B cell (primary cell): ENCODE measurements at regions not wholly inside any gene's neighbourhood (a gene's known extent, or its start where the extent isn't known, plus 50 kb on each side); places are given as distances from the start of the nearest gene placed in this dataset.

Experiments
- ATAC-seq: fragments of 200-7000 bp; cut with Tn5 transposase; one replicate; pipeline ENCODE4 v1.10.0; 2021; ENCODE audit warnings: low read depth, mild to moderate bottlenecking, moderate number of reproducible peaks, moderate library complexity
- CTCF ChIA-PET: fragments of 350-600 bp; sonication (Branson Sonifier 250); formaldehyde crosslinking; loops from one replicate; lab custom pipeline; 2021; ENCODE audit warnings: antibody characterized with exemption, inconsistent platforms; lab: Charles Lee
- POLR2A ChIA-PET: fragments of 350-600 bp; sonication (Branson Sonifier 250); formaldehyde crosslinking; loops from one replicate; lab custom pipeline; 2021; ENCODE audit warnings: antibody characterized with exemption; lab: Charles Lee
- DNase-seq: peaks from one replicate; pipeline ENCODE4 v3.0.0; 2013
- H2AFZ ChIP-seq: 2 replicates; pipeline ENCODE4 v1.6.1; 2012; ENCODE audit warnings: mild to moderate bottlenecking, low read depth, low read length; ENCODE audit not compliant: insufficient read depth, poor library complexity, severe bottlenecking
- H3K27ac ChIP-seq, 2 donors: 1 replicate in 1 of 2; 2 replicates in 1 of 2; pipeline ENCODE4 v1.5.1; 2012 to 2013; ENCODE audit warnings: low read length in 2 of 2, mild to moderate bottlenecking in 2 of 2, moderate library complexity in 1 of 2
- H3K27me3 ChIP-seq, 4 experiments: fragments of 200-600 bp in 1 of 4; sonication (generic) in 1 of 4; replicated peaks in 1 of 4; 1 replicate in 2 of 4; 2 replicates in 2 of 4; pipeline versions ENCODE4 v1.6.1 to v1.7.0; 2013 to 2016; ENCODE audit warnings: low read length in 3 of 4, mild to moderate bottlenecking in 2 of 4, mixed read lengths in 1 of 4, moderate library complexity in 1 of 4; ENCODE audit not compliant: insufficient read depth in 4 of 4, control insufficient read depth in 3 of 4; ENCODE audit errors: control extremely low read depth in 1 of 4
- H3K36me3 ChIP-seq, 2 experiments: replicated peaks in 1 of 2; 1 replicate in 1 of 2; 2 replicates in 1 of 2; pipeline versions ENCODE4 v1.6.1 to v1.7.1; 2013; ENCODE audit warnings: low read length in 1 of 2; ENCODE audit not compliant: insufficient read depth in 2 of 2, control insufficient read depth in 1 of 2; ENCODE audit errors: control extremely low read depth in 1 of 2, extremely low read depth in 1 of 2
- H3K4me1 ChIP-seq, 2 donors: fragments of 200-600 bp in 1 of 2; sonication (generic) in 1 of 2; 1 replicate in 1 of 2; 2 replicates in 1 of 2; pipeline versions ENCODE4 v1.5.1 to v1.6.1; 2013 to 2017; ENCODE audit warnings: low read length in 2 of 2; ENCODE audit not compliant: control insufficient read depth in 2 of 2, insufficient read depth in 2 of 2
- H3K4me2 ChIP-seq: replicated peaks from 2 replicates; pipeline ENCODE3; 2012; ENCODE audit warnings: mild to moderate bottlenecking, low read depth, low read length; ENCODE audit not compliant: poor library complexity, severe bottlenecking
- H3K4me3 ChIP-seq, 5 experiments: fragments of 200-600 bp in 1 of 5; sonication (generic) in 1 of 5; 1 replicate in 3 of 5; 2 replicates in 2 of 5; pipeline versions ENCODE4 v1.5.1 to v1.7.0; 2011 to 2016; ENCODE audit warnings: low read length in 4 of 5, mild to moderate bottlenecking in 4 of 5, low read depth in 2 of 5, control low read depth in 1 of 5, moderate library complexity in 1 of 5; ENCODE audit not compliant: insufficient read depth in 1 of 5; ENCODE audit errors: control extremely low read depth in 1 of 5, extremely low read depth in 1 of 5
- H3K79me2 ChIP-seq: fragments of 200-600 bp; sonication (generic); one replicate; pipeline ENCODE4 v1.6.0; 2016; ENCODE audit warnings: low read length; ENCODE audit not compliant: control insufficient read depth, insufficient read depth
- H3K9ac ChIP-seq: fragments of 200-600 bp; sonication (generic); 2 replicates; pipeline ENCODE4 v1.6.1; 2017; ENCODE audit warnings: mild to moderate bottlenecking, low read length, moderate library complexity
- H3K9me3 ChIP-seq, 3 donors: one replicate each; pipeline versions ENCODE4 v1.6.1 to v1.7.1; 2013; ENCODE audit warnings: low read length in 2 of 3; ENCODE audit not compliant: control insufficient read depth in 2 of 3, insufficient read depth in 1 of 3; ENCODE audit errors: control extremely low read depth in 1 of 3
- H4K20me1 ChIP-seq: 2 replicates; pipeline ENCODE4 v1.6.0; 2012; ENCODE audit warnings: mild to moderate bottlenecking, low read length; ENCODE audit not compliant: insufficient read depth, control insufficient read depth, poor library complexity, severe bottlenecking
- H3K27ac Mint-ChIP-seq: one replicate; pipeline ENCODE4 v1.8.0; 2021; ENCODE audit warnings: mixed read lengths
- H3K27me3 Mint-ChIP-seq: one replicate; pipeline ENCODE4 v1.8.0; 2021; ENCODE audit warnings: mixed read lengths
- H3K4me1 Mint-ChIP-seq: one replicate; pipeline ENCODE4 v1.8.0; 2021; ENCODE audit warnings: mixed read lengths
- H3K4me3 Mint-ChIP-seq: one replicate; pipeline ENCODE4 v1.8.0; 2021; ENCODE audit warnings: mixed read lengths
- H3K9me3 Mint-ChIP-seq: one replicate; pipeline ENCODE4 v1.8.0; 2022; ENCODE audit warnings: mixed read lengths; ENCODE audit not compliant: insufficient read depth
- EZH2 ChIP-seq: IDR thresholded peaks from 2 replicates; pipeline ENCODE4 v1.6.1; 2012; ENCODE audit warnings: borderline replicate concordance, low read depth, mild to moderate bottlenecking, moderate library complexity, low read length; ENCODE audit not compliant: insufficient read depth, poor library complexity, severe bottlenecking
- WGBS: methylation state at CpG from one replicate; pipeline ENCODE4 v1.1.5; 2013; ENCODE audit warnings: missing lambda C conversion rate; ENCODE audit not compliant: insufficient coverage; 5-methylcytosine and 5-hydroxymethylcytosine counted together
- intact Hi-C: fragments of 100-400 bp; cut with micrococcal nuclease; formaldehyde crosslinking; loops from one replicate; pipeline ENCODE4 v1.10.0; 2022
- TF ChIP-seq, protein P1 (sequence below): fragments of 200-600 bp; IDR thresholded peaks from one replicate; pipeline ENCODE4 v1.8.0; 2022; ENCODE audit warnings: antibody characterized with exemption, mild to moderate bottlenecking

DNA sequence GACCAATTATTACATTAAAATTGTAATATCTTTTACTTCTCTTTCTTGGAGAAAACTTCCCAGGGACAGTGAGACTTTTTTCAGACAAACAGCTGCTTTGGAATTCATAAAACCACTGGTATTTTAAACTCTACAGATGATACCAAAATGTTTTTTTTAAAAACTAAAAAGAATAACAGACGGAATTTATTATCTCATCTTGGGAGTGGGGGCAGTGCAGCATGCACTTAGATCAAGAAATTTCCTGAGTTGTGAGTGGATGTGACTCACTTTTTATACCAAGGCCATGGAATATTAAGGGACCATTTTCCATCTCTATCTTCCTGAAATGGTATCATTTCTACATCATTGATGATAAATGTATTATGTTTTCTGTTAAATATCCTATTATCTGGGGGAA lies 422.8 kb upstream of the HNRNPA3 start:
- intact Hi-C loops, result no loop called here
- Histone ChIP-seq H4K20me1 (no peaks in the 10 kb centered on the region), H3K27me3 (no peaks in the 10 kb centered on the region), H3K4me1 (no peaks in the 10 kb centered on the region), H2AFZ (no peak overlapping the region), H3K4me2 (no peak overlapping the region), H3K27ac (no peak overlapping the region), H3K4me3 (no peak overlapping the region), H3K79me2 (no peaks in the 10 kb centered on the region), H3K36me3 (no peaks in the 10 kb centered on the region), H3K9me3 (no peaks in the 10 kb centered on the region), H3K9ac (no peak overlapping the region)
- Mint-ChIP-seq H3K4me1 (no peaks in the 10 kb centered on the region), H3K9me3 (no peaks in the 10 kb centered on the region), H3K27me3 (peaks cover 11% of the 10 kb centered on the region), H3K4me3 (no peak overlapping the region), H3K27ac (no peak overlapping the region)
- ATAC-seq (no peak), DNase-seq (no peak)
- WGBS, result no CpG with 5 or more reads among the region's 1 CpG
- ChIA-PET POLR2A (no interaction called here), CTCF (interaction anchor here (1.3 kb wide), 1 partner anchor 23 kb away, joined by 3 read pairs; no protein-coding TSS in a partner anchor)
- no peak for TF ChIP-seq EZH2
- TF ChIP-seq, protein P1, sequence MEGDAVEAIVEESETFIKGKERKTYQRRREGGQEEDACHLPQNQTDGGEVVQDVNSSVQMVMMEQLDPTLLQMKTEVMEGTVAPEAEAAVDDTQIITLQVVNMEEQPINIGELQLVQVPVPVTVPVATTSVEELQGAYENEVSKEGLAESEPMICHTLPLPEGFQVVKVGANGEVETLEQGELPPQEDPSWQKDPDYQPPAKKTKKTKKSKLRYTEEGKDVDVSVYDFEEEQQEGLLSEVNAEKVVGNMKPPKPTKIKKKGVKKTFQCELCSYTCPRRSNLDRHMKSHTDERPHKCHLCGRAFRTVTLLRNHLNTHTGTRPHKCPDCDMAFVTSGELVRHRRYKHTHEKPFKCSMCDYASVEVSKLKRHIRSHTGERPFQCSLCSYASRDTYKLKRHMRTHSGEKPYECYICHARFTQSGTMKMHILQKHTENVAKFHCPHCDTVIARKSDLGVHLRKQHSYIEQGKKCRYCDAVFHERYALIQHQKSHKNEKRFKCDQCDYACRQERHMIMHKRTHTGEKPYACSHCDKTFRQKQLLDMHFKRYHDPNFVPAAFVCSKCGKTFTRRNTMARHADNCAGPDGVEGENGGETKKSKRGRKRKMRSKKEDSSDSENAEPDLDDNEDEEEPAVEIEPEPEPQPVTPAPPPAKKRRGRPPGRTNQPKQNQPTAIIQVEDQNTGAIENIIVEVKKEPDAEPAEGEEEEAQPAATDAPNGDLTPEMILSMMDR, result no peak

DNA sequence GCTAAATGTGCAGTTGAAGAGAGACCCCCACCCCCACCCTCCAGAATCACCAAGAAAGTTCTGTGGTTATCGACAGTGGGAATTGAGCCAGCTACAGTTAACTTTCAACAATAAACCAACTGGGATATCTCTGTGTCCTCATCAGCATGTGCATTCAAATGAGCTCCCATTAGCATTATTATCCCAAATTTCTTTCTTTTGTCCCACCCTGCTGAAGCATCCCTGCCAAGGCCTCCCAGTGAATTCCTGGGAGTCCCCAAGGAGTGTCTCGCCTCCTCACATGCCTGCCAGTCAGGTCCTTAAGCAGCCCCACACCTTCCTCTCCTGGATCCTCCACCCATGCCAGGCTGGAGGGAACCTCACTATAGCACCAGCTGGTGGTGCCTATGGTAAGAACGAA lies 422.1 kb upstream of the HNRNPA3 start:
- intact Hi-C loops, result no loop called here
- H3K9me3 Mint-ChIP-seq, result no peaks in the 10 kb centered on the region
- no peaks in the 10 kb centered on the region for H3K4me1 ChIP-seq
- H3K27me3 ChIP-seq, result no peaks in the 10 kb centered on the region
- no peak overlapping the region for H3K4me3 Mint-ChIP-seq
- no peak overlapping the region for H3K27ac Mint-ChIP-seq
- H4K20me1 ChIP-seq, result no peaks in the 10 kb centered on the region
- no peak overlapping the region for H3K4me2 ChIP-seq
- POLR2A ChIA-PET, result no interaction called here
- H3K79me2 ChIP-seq, result no peaks in the 10 kb centered on the region
- DNase-seq, result no peak
- H3K9ac ChIP-seq, result no peak overlapping the region
- H3K27me3 Mint-ChIP-seq, result peaks cover 15% of the 10 kb centered on the region
- H3K4me1 Mint-ChIP-seq, result no peaks in the 10 kb centered on the region
- no peaks in the 10 kb centered on the region for H3K9me3 ChIP-seq
- no peak overlapping the region for H2AFZ ChIP-seq
- ATAC-seq, result no peak
- CTCF ChIA-PET, result no interaction called here
- no peak for TF ChIP-seq EZH2
- TF ChIP-seq, protein P1, result no peak
- no peak overlapping the region for H3K27ac ChIP-seq
- no peak overlapping the region for H3K4me3 ChIP-seq
- 93% methylated on average over 3 of the region's 3 CpGs for WGBS
- H3K36me3 ChIP-seq, result no peaks in the 10 kb centered on the region
